NCI-H82 treated with DMSO at 0.1 percent for 48 hours (cell line): ENCODE measurements at regions not wholly inside any gene's neighbourhood (a gene's known extent, or its start where the extent isn't known, plus 50 kb on each side); places are given as distances from the start of the nearest gene placed in this dataset.

Experiments used
- DNase-seq: peaks from one replicate; lab custom pipeline; 2025; ENCODE audit not compliant: unreplicated experiment; lab: John Stamatoyannopoulos, UW

DNA sequence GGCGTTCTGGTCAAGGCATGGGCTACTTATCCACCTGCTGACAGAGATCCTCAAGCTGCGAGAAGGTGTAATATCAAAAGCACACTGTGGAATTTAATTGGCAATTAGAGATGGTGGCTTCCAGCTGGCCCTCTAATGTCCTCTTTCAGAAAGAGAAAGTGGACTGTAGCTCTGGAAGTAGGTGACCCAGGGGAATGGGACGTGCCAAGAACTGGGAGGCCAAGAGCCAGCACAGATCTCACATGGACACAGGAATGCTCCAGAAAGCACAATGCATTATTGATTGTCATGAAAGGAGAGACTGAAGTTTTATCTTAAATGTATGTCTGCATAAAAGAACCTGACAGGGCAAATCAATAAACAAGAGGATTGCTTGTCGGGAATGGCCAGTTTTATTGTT is 198.6 kb upstream of the CDH4 start:
- DNase-seq, result no peak

DNA sequence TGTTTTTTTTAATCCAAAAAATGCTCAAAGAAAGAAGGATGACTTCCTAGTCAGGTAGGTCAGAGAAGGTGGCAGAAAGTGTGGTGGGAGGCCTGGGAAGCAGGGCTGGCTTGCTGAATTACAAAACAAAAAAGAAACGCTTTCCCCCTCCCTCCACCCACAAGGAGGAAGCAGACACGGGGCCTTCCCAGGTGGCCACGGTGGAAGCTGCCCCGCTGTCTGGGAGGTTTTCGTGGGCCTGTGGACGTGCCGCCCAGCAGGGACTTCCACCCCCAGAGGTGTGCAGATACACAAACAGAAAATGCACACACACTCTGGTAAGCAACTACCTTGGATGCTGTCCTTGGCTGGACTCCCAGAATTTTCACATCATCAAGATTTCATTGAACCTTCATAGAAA is 198.2 kb upstream of the CDH4 start:
- DNase-seq, result no peak

DNA sequence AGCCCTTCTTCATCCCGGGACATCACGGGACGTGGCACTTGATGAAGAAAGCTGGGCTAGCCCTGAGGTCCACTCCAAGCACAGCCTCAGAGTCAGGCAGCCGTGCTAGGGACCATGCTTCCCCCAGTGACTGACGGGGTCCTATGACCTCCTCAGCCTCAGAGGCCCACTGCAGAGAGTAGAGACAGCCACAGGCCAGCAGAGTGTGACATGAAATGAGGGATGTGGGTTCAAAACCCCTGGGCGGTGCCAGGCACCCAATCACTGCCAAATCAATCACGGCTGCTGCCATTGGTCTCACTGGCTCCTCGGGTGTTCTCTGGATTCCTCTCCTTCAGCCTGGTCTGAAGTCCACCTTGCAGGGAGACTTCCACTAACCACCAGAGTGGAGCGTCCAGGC is 197.7 kb upstream of the CDH4 start:
- DNase-seq, result no peak

DNA sequence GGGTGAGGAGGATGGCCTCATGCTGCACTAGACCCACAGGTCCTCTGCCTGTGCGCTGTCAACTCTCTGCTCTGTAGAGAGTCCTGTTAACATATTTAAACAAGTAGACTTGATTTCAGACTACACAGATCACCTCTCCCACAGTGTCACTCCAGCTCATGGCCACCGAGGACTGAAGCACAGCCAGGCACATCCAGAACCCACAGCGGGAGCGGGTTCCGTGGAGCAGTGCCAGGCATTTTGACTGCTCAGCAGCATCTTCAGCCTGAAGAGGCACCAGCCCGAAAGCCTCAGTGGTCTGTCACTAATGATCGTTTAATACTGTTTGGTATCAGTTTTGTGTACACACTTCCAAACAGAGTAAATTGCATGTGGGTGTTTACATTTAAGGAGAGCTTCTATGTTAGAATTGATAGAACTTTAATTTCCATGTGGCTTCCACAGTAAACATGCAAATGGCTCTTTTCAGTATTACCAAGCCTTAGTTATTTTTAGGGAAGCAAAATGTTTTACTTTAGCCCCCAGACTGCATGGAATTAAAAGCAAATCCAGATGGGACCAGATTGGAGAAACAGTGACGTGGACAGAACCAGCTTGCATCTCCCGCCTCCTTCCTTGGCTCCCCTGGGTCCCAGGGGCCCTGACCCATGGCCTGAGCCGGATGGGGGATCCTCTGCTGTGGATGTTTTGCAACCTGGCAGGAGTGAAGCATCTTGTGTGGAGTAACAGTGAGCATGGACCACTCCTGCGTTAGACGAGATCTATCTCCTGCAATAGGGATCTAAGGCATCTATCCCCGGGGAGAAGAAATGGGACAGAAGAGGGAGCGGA is 196.7 kb upstream of the CDH4 start:
- no peak for DNase-seq

DNA sequence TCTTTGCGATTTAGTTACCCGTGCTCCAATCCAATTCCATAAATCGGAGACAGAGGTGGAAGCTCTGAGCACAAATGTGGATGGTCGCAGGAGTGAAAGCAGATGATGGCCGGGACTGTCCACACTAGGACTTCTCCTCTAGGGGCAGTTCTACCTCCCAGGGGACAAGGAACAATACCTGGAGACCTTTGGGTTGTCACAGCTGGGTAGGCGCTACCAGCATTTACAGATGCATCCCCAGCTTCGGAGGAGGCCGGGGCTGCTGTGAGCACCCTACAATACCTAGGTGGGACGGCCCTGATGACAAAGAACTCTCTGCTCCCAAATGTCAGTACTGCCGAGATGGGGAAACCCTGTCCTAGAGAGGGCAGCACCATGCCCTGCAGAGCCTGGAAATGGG is 195.9 kb upstream of the CDH4 start:
- no peak for DNase-seq

DNA sequence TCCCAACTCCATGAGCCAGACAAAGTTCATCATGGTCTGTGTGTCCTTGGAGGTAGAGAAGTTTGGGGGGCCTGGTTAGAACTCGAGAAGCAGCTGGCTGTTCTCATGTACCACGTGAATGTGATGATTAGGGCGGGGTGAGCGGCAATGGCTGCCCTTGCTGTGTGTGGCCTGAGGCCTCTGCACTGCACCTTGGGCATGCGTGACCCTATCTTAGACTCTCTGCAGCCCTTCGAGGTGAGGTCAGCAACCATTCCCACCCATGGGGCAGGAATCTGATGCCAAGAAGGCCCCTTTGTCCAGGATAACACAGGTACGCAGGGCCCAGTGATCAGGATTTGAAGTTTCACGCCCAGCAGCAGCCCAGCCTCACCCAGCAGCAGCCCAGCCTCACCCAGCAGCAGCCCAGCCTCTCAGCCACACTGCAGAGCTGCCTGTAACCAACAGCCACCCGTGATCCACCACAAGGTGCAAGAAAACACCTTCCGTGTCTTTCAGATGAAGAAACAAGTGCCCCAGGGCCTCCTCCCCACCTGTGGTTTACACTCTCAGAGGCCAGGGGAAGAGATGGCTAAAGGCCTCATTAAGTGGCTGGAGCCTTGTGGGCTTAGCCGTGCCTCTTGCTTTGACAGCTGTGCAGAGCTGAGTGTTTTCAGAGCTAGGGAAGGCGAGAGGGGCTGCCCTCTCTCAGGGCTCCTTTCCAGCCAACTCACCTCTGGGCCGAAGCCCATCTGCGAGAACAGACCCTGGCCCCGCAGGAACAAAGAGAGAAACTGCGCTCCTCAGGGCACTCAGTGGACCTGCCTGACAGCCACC is 195.2 kb upstream of the CDH4 start:
- no peak for DNase-seq

DNA sequence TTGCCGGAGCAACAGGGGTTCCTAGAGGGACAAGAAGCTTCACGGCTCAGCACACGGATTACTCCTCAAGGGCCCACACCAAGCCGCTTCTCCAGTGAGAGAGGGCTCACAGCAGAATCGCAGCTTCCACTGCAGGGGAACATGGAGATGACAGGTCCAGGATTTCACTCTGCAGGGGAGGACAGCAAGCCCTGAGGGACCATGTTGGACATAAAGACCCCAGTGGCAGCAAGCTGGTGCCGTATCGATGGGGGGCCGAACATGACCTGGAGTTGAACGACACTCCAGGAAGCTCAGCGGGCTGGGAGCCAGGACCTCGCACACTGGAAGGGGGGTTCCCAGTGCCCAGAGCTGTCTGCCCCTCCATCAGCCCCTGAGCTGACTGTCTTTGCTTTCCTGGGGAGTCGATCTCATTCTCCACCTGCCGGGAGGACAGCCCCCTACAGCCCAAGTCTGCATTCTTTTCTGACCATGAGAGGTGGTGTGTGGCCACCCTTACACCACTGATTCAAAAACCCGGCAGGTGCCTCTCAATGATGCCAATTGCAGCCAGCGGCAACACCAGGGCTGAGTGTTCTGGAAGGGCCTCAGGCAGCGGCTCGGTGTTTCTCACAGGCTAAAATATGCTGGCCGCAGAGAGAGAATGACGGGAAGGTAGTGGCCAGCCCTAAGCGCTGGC is 194.5 kb upstream of the CDH4 start:
- DNase-seq, result no peak

DNA sequence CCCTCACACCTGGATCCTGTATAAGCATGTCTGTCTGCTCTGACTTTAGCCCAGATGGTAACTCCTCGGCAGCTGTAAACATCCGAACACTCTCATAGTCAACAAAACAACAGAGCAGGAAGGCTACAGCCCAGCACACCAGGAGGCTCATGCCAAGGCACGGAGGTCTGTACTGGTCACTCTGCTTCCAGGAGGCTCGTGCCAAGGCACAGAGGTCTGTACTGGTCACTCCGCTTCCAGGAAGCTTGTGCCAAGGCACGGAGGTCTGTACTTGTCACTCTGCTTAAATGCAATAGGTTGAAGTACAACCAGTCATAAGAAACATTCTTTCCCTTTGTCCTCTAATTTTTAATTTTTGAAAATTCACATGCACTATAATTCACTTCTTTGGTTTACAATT is 190.1 kb upstream of the CDH4 start:
- DNase-seq, result no peak

DNA sequence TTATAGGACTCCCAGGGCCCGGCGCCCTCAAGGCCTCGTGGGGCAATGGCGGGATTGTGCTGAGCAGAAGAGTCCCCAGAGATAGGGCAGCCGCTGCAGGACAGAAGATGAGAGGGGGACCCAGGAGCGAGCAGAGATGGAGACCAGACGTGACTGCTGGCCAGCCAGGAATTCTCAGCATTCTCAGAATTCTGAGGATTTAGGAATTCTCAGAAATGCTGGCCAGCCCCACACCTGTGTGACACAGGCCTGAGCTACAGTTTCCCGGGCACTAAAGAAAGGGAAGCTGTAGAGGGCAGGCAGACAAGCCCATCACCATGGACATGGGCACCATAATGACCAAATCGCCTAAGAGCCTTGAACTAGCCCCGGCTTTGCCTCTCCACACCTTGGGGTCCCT is 186.2 kb upstream of the CDH4 start:
- DNase-seq, result no peak

DNA sequence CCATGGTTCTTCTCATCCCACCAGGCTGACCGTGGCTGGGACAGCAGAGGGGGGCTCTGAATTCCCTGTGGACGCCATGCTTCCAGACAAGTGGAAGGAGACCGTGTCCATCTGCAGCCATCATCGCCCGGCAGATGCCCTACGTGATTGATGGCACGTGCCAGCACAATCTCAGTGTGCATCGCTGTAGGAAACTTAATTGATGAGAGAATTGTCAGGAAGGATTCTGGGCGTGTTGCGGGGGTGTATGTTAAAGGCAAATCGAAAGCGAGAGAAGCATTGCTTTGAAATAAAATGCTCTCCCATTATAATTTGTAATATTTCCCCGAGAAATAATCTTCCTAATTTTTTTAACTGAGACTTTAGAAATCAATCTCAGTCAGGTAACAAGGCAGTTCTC is 185.5 kb upstream of the CDH4 start:
- no peak for DNase-seq

DNA sequence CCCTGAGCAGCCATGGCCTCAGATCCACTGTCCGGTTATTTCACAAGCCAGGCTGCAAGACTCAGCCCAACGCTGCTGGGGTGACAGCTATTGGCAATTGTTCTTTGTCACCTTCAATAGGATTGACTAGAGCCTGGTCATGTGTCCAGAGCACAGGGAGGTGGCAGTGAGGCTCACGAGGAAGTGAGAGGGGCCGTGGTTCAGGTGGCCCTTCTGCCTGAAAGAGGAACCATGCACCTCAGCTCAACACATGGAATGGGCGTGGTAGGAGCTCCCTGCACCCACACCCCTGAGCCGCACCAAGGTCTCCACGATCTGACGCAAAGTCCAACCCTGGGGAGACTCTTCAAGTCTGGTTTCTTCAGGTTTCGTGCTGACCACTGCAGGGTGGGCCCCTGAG is 184.8 kb upstream of the CDH4 start:
- no peak for DNase-seq

DNA sequence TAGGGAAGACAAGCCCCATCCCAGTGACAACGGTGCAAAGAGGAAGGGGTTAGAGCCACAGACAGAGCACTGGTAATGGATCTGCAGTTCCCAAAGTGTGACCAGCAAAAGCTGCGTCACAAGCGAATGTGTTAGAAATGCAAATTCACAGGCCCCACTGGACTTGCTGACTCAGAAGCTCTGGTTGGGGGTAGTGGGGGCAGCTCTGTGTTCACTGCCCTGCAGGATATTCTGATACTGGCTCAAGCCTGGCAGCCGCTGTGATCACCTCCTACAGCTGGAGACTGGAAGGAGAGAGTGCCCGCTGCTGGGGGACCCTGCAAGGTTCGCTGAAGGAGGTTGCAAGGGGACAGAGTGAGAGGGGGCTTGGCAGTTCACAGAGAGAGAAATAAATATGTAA is 179.7 kb upstream of the CDH4 start:
- no peak for DNase-seq

DNA sequence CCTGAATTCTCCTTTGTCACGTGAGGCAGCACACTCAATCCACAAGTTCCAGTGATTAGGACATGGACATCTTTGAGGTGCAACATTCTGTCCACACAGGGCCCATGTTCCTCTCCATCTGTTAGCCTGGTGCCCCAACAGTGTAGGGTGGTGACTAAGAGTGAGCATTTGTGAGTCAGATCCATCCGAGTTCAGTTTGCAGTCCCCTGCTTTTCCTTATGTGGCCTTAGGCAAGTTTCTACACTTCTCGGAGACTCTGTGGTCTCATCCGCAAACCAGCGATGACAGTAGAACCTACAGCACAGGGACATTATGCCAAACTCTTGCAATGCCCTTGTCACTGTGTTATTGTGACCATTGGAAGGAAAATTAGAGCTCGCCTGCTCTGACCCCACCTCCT is 178.7 kb upstream of the CDH4 start:
- no peak for DNase-seq

DNA sequence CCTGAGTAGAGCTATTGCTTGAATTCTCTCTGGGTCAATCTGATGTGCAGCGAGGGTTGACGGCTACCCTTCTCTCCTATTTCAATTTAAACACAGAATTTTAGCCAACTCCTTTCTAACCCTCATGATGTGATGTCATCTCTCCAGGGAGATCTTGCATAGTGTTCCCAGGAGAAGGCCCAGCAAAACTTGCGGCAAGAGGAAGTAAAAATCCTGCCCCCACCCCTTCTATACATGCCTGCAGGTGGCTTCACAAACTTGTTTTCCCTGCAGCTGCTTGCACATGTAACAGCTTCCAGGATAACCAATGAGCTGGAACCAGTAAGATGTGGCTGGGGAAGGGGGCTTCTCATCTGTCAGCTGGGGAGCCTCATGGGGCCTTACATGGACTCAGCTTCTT is 169.3 kb upstream of the CDH4 start:
- no peak for DNase-seq

DNA sequence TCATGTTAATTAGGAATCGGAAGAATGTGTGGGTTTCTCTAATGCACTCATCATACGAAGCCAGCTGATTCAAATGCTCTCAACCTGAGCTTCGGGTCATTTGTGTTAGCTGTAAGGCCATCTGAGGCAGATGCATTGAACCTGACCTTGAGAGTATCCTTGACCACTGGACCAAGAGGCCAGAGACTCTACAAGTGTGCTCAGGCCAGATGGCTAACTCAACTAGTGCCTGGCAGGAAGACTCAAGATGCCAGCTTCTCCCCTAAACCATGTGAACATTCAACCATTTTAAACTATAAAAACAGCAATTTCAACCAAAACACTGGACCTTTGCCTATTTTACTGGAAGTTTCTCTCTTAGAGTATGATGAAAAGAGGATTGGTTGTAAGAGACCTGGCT is 168.6 kb upstream of the CDH4 start:
- DNase-seq, result no peak

DNA sequence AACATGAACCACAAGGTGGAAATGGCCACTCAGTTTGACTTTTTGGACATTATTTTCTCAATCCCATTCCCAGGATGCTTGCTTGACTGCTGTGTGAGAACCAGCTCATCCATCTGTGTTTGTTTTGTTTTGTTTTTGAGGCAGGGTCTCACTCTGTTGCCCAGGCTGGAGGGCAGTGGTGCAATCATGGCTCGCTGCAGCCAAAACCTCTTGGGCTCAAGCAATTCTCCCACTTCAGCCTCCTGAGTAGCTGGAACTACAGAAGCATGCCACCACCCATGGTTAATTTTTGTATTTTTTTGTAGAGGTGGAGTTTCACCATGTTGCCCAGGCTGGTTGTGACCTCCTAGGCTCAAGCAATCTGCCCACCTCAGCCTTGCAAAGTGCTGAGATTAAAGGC is 166.0 kb upstream of the CDH4 start:
- DNase-seq, result no peak

DNA sequence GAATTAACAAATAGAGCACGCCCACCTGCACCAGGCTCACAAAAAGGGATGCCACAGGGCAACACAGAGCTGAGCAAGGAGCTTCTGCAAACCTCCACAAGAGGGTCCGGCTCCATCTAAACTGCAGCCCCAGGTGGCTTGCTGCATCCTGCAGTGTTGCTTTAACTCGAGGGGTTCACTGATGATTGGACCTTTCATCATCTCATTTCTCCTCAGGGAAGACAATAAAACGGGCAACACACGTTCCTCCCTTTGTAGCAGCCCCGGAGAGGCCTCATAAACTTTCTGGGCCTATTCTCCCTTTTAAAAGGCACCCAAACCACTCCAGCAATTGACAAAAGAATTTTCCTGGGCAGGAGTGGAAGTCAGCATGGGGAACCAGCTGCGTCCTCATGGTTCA is 161.5 kb upstream of the CDH4 start:
- DNase-seq, result no peak

DNA sequence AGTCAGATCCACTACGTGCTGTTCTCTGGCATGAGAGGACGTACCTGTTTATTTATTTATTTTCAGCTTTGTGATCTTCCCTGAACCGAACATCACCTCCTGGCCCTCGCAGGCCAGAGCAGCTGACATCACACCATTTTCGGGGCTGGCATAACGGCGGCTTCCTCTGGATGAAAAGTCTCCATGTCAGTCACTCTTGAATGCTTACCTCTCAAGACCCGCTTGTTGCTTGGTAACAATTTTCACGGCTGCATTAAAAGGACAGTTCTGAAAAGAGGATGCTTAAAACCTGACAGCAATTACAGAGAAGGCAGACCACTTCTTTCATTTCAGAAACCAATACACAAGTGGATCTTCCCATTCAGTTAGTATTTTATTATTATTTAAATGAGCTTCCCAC is 159.8 kb upstream of the CDH4 start:
- DNase-seq, result no peak

DNA sequence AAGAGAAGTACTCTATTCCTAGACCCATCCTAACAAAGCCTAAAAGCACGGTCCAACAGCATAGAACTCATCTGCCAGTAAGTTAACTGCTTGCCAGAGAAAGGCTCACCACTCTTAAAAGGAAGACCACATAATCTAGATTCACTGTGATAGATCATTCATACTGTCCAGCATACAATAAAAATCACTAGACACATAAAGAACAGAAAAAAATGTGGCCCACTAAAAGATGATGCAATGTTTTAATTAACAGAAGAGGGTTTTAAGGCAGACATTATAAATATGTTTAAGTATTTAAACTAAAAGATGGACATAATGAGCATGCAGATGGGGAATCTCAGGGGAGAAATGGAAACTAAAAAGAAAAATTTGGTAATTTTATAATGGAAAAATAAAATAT is 157.5 kb upstream of the CDH4 start:
- no peak for DNase-seq

DNA sequence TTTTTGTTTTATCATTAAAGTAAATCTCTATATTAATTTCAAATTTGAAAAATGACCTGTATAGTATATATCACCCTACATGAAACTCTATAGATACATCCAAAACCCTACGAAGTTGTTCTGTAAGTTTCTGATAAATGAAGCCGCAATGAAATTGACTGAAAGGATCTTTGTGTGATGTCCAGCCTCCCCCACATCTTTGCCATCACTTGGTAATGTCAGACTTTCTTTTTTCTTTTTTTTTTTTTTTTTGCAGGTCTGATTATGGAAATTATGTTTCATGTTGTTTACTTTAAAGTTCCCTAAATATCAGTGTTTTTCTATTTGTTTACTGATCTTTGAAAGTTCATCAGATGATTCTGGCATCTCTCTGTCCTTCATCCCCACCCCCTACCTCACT is 155.6 kb upstream of the CDH4 start:
- no peak for DNase-seq

DNA sequence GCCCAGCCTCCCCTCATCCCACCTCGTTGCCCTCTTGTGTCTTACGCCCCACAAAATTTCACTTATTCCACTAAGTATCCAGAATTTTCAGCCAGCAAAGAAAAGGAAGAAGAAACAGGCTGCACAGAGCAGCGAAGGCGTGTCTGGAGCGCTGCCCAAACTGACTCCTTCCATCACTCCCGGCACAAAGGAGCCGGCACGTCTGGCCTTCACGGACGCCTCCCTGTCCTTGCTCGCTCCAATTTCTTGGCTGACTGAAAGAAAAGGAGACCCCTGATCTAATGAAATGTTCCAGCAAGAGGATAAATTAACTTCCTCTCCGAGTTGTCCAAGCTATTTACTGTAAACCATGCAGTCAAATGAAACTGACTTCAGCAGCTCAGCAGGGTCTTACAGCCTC is 152.3 kb upstream of the CDH4 start:
- no peak for DNase-seq

DNA sequence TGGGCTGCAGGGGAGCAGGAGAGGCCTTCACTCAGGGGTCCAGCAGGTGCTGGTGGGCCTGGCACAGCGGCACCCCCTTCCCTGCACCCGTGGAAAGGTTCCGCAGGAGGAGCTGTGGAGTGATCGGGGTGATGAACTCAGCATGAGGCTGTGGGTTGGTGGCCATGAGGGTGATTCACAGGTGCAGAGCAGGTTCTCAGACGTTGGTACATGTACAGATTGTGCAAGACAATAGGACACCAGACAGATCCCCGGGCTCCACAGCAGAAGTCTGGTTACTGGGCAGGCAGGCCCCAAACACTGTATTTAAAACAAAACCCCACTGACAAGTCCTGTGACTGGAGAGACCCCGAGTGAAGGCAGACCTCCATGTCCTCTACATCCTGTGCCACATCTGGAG is 151.6 kb upstream of the CDH4 start:
- no peak for DNase-seq
